ENCODE measurements at regions not wholly inside any gene's neighbourhood (a gene's known extent, or its start where the extent isn't known, plus 50 kb on each side); places are given as distances from the start of the nearest gene placed in this dataset.
"Not testable (repeated sequence)": the region's sequence is repeated elsewhere in the genome, so short reads cannot be mapped to it uniquely, and the experiment has no call there.

DNA sequence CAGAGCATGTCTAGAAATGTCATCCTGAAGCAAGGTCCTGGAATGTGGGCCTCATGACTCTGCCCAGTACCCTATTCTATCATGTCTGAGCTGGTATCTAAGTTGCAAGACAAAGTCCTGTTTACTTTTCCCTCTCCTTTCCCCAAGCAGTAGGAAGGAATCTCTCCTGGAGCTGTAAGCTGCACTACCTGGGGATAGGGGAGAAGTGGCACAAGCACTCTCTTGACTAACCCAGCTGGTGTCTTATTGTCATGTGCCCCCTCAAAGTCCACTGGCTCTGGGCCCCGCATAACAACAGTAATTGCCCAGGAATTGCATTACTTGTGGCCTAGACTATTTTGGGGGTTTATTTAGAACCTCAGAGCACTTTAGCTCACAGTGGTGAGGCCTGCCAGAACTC is 1366.3 kb upstream of the GOT2 start:
- in situ Hi-C loops (cut with MboI) = no loop called here
- H3K79me2 ChIP-seq (ENCODE audit: insufficient read depth) = no peaks in the 10 kb centered on the region
- no peaks in the 10 kb centered on the region for H3K9me3 ChIP-seq (ENCODE audit: low read depth)
- no peaks in the 10 kb centered on the region for H4K20me1 ChIP-seq (ENCODE audit: insufficient read depth)
- H3K4me2 ChIP-seq (ENCODE audit: unreplicated experiment) = no peak overlapping the region
- H3K27ac ChIP-seq = no peak overlapping the region
- 0 to 19% methylated on average over 1 of the region's 1 CpG for WGBS, 2 experiments (ENCODE audit: low coverage in 1 of 2, low lambda C conversion rate in 2 of 2, missing lambda C conversion rate in 2 of 2)
- H2AFZ ChIP-seq = no peak overlapping the region
- no peaks in the 10 kb centered on the region for H3F3A ChIP-seq (ENCODE audit: insufficient read depth)
- H3K4me1 ChIP-seq (ENCODE audit: insufficient read depth) = no peaks in the 10 kb centered on the region
- H3K9ac ChIP-seq = no peak overlapping the region
- TF ChIP-seq EZH2 (IDR thresholded peaks at IDR 0.05; ENCODE audit: insufficient read depth, poor library complexity, severe bottlenecking) (no peak), EZH2phosphoT487 (IDR thresholded peaks at IDR 0.05; ENCODE audit: insufficient read depth, low read depth) (no peak)
- no peaks in the 10 kb centered on the region for H3K9me2 ChIP-seq (ENCODE audit: insufficient read depth)
- no peak overlapping the region for H3K4me3 ChIP-seq
- DNase-seq = no peak
- no peaks in the 10 kb centered on the region for H3K36me3 ChIP-seq (ENCODE audit: low read depth)
- no peaks in the 10 kb centered on the region for H3K27me3 ChIP-seq (replicated peaks; ENCODE audit: insufficient read depth)

DNA sequence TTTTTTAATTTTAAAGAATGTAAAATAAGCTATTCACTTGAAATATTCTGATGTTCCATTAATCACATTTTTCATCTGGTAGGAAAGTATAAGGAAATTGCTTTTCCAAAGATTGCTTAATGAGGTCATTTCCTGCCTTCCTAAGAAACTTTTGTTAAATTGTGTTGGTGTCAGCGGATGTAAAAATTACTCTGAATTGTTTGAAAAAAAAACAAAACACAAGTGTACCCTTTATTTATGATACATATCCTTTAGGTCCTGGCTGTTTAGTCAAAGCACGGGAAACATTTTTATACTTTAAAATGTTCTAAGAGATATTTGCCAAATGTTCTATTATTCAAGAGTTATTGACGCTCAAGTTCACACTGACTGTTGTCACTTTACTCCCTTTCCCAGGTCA is 1357.4 kb upstream of the GOT2 start:
- WGBS, 2 experiments (ENCODE audit: low coverage in 1 of 2, low lambda C conversion rate in 2 of 2, missing lambda C conversion rate in 2 of 2) = 29 to 39% methylated on average over 3 of the region's 3 CpGs

DNA sequence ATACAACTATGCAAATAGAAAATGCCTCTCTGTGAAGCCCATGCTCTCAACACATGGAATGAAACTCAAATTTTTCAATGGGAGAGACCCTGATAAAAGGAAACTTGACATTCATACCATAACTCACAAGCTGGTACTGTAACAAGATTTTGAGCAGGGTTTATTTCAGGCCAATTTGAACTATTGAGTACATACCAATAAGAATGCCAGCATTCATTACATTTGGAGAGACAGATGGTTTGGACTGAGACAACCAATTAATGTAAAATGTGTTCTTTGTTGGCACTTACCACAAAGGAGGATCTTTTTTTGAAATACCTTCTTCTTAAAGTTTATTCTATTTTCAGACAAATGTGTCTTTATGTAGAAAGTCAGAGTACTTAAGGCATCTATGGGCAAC is 1357.0 kb upstream of the GOT2 start:
- Histone ChIP-seq H4K20me1 (ENCODE audit: insufficient read depth) (no peaks in the 10 kb centered on the region), H3K27me3 (replicated peaks; ENCODE audit: insufficient read depth) (no peaks in the 10 kb centered on the region), H2AFZ (no peak overlapping the region), H3K36me3 (ENCODE audit: low read depth) (no peaks in the 10 kb centered on the region), H3K4me2 (ENCODE audit: unreplicated experiment) (no peak overlapping the region), H3K9me3 (ENCODE audit: low read depth) (no peaks in the 10 kb centered on the region), H3K9ac (no peak overlapping the region), H3K4me3 (no peak overlapping the region), H3F3A (ENCODE audit: insufficient read depth) (no peaks in the 10 kb centered on the region), H3K4me1 (ENCODE audit: insufficient read depth) (no peaks in the 10 kb centered on the region), H3K9me2 (ENCODE audit: insufficient read depth) (no peaks in the 10 kb centered on the region), H3K79me2 (ENCODE audit: insufficient read depth) (no peaks in the 10 kb centered on the region), H3K27ac (no peak overlapping the region)
- TF ChIP-seq EZH2 (IDR thresholded peaks at IDR 0.05; ENCODE audit: insufficient read depth, poor library complexity, severe bottlenecking) (no peak), EZH2phosphoT487 (IDR thresholded peaks at IDR 0.05; ENCODE audit: insufficient read depth, low read depth) (no peak)
- DNase-seq = no peak
- in situ Hi-C loops (cut with MboI) = no loop called here

More for the DNA sequence above, 1357.4 kb upstream of the GOT2 start:
- Histone ChIP-seq H3K27ac (no peak overlapping the region), H3K4me1 (ENCODE audit: insufficient read depth) (no peaks in the 10 kb centered on the region), H3K27me3 (replicated peaks; ENCODE audit: insufficient read depth) (no peaks in the 10 kb centered on the region), H3K9me2 (ENCODE audit: insufficient read depth) (no peaks in the 10 kb centered on the region), H3K79me2 (ENCODE audit: insufficient read depth) (no peaks in the 10 kb centered on the region), H3K4me2 (ENCODE audit: unreplicated experiment) (no peak overlapping the region), H3K36me3 (ENCODE audit: low read depth) (no peaks in the 10 kb centered on the region), H2AFZ (no peak overlapping the region), H3K9ac (no peak overlapping the region), H4K20me1 (ENCODE audit: insufficient read depth) (no peaks in the 10 kb centered on the region), H3K4me3 (no peak overlapping the region), H3K9me3 (ENCODE audit: low read depth) (no peaks in the 10 kb centered on the region), H3F3A (ENCODE audit: insufficient read depth) (no peaks in the 10 kb centered on the region)
- no peak for TF ChIP-seq EZH2 (IDR thresholded peaks at IDR 0.05; ENCODE audit: insufficient read depth, poor library complexity, severe bottlenecking)
- no peak for TF ChIP-seq EZH2phosphoT487 (IDR thresholded peaks at IDR 0.05; ENCODE audit: insufficient read depth, low read depth)
- no peak for DNase-seq
- in situ Hi-C loops (cut with MboI) = no loop called here

DNA sequence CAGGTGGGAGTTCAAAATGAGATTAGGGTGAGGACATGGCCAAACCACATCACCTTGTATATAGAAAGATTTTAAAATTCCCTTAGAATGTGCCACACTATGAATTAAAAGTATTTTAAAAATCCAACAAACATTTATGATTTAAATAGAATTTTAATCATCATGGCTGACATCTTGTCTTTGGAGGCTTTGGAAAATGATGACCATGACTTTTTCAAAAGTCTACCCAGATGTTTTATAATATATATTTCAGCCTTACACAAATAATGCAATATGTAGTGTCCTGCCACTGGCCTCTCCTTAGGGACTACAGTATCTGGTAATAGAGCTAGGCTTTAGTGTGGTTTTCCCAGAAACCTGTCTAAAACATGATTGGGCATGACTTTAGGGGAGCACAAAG is 1353.4 kb upstream of the GOT2 start:
- Histone ChIP-seq H2AFZ (no peak overlapping the region), H3K9me2 (ENCODE audit: insufficient read depth) (no peaks in the 10 kb centered on the region), H3F3A (ENCODE audit: insufficient read depth) (no peaks in the 10 kb centered on the region), H3K9ac (no peak overlapping the region), H4K20me1 (ENCODE audit: insufficient read depth) (no peaks in the 10 kb centered on the region), H3K4me2 (ENCODE audit: unreplicated experiment) (no peak overlapping the region), H3K36me3 (ENCODE audit: low read depth) (no peaks in the 10 kb centered on the region), H3K4me1 (ENCODE audit: insufficient read depth) (no peaks in the 10 kb centered on the region), H3K79me2 (ENCODE audit: insufficient read depth) (no peaks in the 10 kb centered on the region), H3K27me3 (replicated peaks; ENCODE audit: insufficient read depth) (no peaks in the 10 kb centered on the region), H3K4me3 (no peak overlapping the region), H3K27ac (no peak overlapping the region), H3K9me3 (ENCODE audit: low read depth) (no peaks in the 10 kb centered on the region)
- no peak for TF ChIP-seq EZH2 (IDR thresholded peaks at IDR 0.05; ENCODE audit: insufficient read depth, poor library complexity, severe bottlenecking)
- TF ChIP-seq EZH2phosphoT487 (IDR thresholded peaks at IDR 0.05; ENCODE audit: insufficient read depth, low read depth) = no peak
- in situ Hi-C loops (cut with MboI) = no loop called here
- DNase-seq = no peak

DNA sequence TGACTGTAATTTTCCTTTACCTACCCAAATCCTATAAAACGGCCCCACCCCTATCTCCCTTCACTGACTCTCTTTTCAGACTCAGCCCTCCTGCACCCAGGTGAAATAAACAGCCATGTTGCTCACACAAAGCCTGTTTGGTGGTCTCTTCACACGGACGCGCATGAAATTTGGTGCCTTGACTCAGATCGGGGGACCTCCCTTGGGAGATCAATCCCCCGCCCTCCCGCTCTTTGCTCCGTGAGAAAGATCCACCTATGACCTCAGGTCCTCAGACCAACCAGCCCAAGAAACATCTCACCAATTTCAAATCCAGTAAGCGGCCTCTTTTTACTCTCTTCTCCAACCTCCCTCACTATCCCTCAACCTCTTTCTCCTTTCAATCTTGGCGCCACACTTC is 1344.7 kb upstream of the GOT2 start:
- H3K9ac ChIP-seq; H3K4me2 ChIP-seq (ENCODE audit: unreplicated experiment); in situ Hi-C loops (cut with MboI); DNase-seq; H3K4me1 ChIP-seq (ENCODE audit: insufficient read depth); H4K20me1 ChIP-seq (ENCODE audit: insufficient read depth); H3K9me3 ChIP-seq (ENCODE audit: low read depth); H2AFZ ChIP-seq; H3K4me3 ChIP-seq; H3K79me2 ChIP-seq (ENCODE audit: insufficient read depth); H3K27me3 ChIP-seq (replicated peaks; ENCODE audit: insufficient read depth); H3K36me3 ChIP-seq (ENCODE audit: low read depth); H3K27ac ChIP-seq; H3F3A ChIP-seq (ENCODE audit: insufficient read depth); H3K9me2 ChIP-seq (ENCODE audit: insufficient read depth): not testable (repeated sequence)
- 46 to 48% methylated on average over 8 to 9 of the region's 10 CpGs for WGBS, 2 experiments (ENCODE audit: low coverage in 1 of 2, low lambda C conversion rate in 2 of 2, missing lambda C conversion rate in 2 of 2)
